ENCODE measurements at regions not wholly inside any gene's neighbourhood (a gene's known extent, or its start where the extent isn't known, plus 50 kb on each side); places are given as distances from the start of the nearest gene placed in this dataset.

GRCh38 chr11:93054881-93055280, 85.4 kb downstream of the MTNR1B start:
- TF ChIP-seq CTCF (IDR thresholded peaks at IDR 0.05) (no peak), POLR2A (IDR thresholded peaks at IDR 0.05) (no peak)

All from lower leg skin (tissue), 3 donors.